GM19043 (cell line): ENCODE measurements at regions not wholly inside any gene's neighbourhood (a gene's known extent, or its start where the extent isn't known, plus 50 kb on each side); places are given as distances from the start of the nearest gene placed in this dataset.
"Not testable (repeated sequence)": the region's sequence is repeated elsewhere in the genome, so short reads cannot be mapped to it uniquely, and the experiment has no call there.

Source experiments
- ATAC-seq: cut with Tn5 transposase; IDR thresholded peaks from one replicate; pipeline ENCODE4 v1.9.1; 2021; ENCODE audit warnings: low read depth; ENCODE audit not compliant: unreplicated experiment

GRCh38 chr11:19419808-19420207, 179.1 kb upstream of the E2F8 start:
- ATAC-seq: no peak

- no peak for ATAC-seq
These were observed 178.4 kb upstream of the E2F8 start for GRCh38 chr11:19419021-19419750.

GRCh38 chr11:19418221-19418620, 177.5 kb upstream of the E2F8 start:
- no peak for ATAC-seq

GRCh38 chr11:19412070-19412469, 171.3 kb upstream of the E2F8 start:
- not testable (repeated sequence) for ATAC-seq

- ATAC-seq: peak; percentile 58
These were observed 169.3 kb upstream of the E2F8 start for GRCh38 chr11:19410032-19410431.

GRCh38 chr11:19409307-19409706, 168.6 kb upstream of the E2F8 start:
- no peak for ATAC-seq

GRCh38 chr11:19407677-19408270, 167.0 kb upstream of the E2F8 start:
- ATAC-seq: no peak

GRCh38 chr11:19405966-19406365, 165.2 kb upstream of the E2F8 start:
- ATAC-seq: no peak

GRCh38 chr11:19404787-19405186, 164.0 kb upstream of the E2F8 start:
- no peak for ATAC-seq

GRCh38 chr11:19403196-19403895, 162.6 kb upstream of the E2F8 start:
- no peak for ATAC-seq

GRCh38 chr11:19400296-19400695, 159.6 kb upstream of the E2F8 start:
- ATAC-seq: no peak

GRCh38 chr11:19398772-19399527, 158.2 kb upstream of the E2F8 start:
- ATAC-seq: no peak

- ATAC-seq: no peak
These were observed 157.5 kb upstream of the E2F8 start for GRCh38 chr11:19398273-19398672.

GRCh38 chr11:19395050-19395449, 154.3 kb upstream of the E2F8 start:
- no peak for ATAC-seq

- ATAC-seq: peak; percentile 40
These were observed 153.8 kb upstream of the E2F8 start for GRCh38 chr11:19394525-19395016.

- no peak for ATAC-seq
These were observed 153.2 kb upstream of the E2F8 start for GRCh38 chr11:19393941-19394340.

- no peak for ATAC-seq
These were observed 152.2 kb upstream of the E2F8 start for GRCh38 chr11:19392847-19393518.

- no peak for ATAC-seq
These were observed 151.6 kb upstream of the E2F8 start for GRCh38 chr11:19392321-19392720.

GRCh38 chr11:19391652-19392051, 150.9 kb upstream of the E2F8 start:
- no peak for ATAC-seq

- no peak for ATAC-seq
These were observed 150.3 kb upstream of the E2F8 start for GRCh38 chr11:19391026-19391425.
